Caki2 (cell line): ENCODE measurements at regions not wholly inside any gene's neighbourhood (a gene's known extent, or its start where the extent isn't known, plus 50 kb on each side); places are given as distances from the start of the nearest gene placed in this dataset.
"Not testable (repeated sequence)": the region's sequence is repeated elsewhere in the genome, so short reads cannot be mapped to it uniquely, and the experiment has no call there.

Experiments
- DNase-seq: peaks from one replicate; pipeline ENCODE4 v3.0.0-alpha.2; 2015; ENCODE audit warnings: low read depth
- in situ Hi-C: cut with HindIII; loops from 2 replicates; pipeline ENCODE4 v1.10.0; 2016; ENCODE audit warnings: low sequenced_read_pairs, low pct_unique_long_range_greater_than_20kb, mixed read lengths

DNA sequence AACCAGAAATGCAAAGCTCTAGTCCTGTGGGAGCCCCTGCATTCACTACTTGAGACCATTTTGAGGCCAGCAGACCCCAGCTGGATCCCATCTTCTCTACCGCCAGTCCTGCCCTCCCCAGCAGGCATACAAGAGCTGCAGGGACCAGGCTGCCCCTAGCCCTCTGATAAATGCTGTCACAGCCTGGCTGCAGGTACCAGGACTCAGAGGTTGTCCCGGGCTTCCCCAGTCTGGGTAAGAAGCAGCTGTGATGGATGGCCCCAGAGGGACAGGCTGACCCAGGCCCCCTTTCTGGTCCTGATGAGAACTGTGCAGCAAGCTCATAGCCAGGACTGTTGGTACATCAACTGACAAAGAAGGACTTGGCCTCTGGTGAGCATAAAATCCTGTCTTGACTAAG lies 132.9 kb upstream of the APCDD1 start:
- in situ Hi-C loops: no loop called here
- DNase-seq: no peak

DNA sequence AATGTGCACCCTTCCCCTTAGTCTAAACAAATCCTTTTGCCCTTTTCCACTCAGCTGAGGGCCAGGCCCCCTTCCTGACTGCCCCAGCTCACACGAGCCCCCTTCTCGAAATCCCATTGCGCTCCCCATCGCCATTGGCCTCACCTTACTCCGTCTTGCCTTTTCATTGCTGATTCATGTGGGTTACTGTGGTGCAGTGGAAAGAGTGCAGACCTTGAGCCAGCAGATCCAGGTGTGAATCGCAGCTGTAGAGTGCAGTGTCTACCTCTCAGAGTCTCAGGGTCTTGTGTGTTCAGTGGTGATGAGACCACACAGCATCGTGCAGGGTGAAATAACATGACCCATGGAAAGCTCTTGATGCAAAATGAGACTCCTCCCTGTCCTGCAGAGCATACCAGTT lies 132.4 kb upstream of the APCDD1 start:
- no peak for DNase-seq
- in situ Hi-C loops: no loop called here

DNA sequence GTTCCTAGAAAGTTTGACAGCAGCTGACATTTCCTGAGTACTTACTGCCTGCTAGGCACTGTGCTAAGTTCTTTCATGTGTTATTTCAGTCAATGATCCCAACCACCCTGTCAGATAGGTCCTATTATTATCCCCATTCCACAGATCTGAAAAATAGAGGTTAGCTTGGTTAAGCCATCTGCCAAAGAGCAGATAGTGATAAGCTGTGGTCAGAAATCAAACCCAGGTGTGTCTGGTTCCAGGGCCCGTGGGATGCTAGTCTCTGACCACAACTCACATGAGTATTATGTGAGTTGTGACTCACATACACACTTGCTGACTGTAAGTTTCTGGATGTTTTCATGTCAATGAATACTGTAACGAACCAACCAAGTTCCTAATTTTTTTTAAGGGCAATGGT lies 132.0 kb upstream of the APCDD1 start:
- no peak for DNase-seq
- in situ Hi-C loops: no loop called here

DNA sequence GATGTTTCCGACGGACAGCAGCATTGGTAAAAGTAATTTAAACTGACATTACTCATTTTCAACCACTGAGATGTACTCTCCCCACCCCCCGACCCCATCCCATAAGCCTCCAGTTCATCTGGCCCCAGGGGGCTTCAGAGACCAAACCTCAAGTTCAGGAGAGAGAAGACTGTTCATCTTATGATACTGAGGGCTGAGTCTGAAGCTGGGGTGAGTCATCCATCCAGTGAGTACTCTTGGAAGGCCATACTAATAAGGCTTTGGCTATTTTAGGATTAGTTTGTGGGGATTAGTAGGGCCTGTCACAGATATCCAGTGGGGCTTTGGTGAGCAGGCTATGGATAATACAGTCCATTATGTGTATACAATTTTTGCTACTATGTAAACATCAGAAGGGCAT lies 125.3 kb upstream of the APCDD1 start:
- DNase-seq: no peak
- in situ Hi-C loops: no loop called here

DNA sequence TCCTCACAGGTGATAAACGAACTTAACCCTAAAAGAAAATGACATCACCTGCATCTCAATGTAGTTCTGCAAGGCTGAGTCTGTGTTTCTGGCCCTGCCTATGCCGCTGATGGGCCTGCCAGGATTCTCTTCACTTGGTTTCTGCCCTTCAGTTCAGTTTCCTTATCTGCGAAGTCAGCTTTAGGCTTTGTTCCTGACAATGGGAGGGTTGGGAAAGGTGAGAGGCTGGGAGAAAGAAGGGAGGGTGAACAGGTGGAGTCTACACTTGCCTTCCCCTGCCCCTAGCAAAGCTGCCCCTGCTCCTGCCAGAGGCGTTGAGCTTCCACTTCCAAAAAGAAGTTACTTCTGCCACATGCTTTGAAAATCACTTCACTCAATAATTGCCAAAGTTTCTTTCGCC lies 124.0 kb upstream of the APCDD1 start:
- DNase-seq: no peak
- in situ Hi-C loops: no loop called here

- in situ Hi-C loops: no loop called here
- no peak for DNase-seq
These were observed 122.0 kb upstream of the APCDD1 start for GRCh38 chr18:10332452-10332851.

GRCh38 chr18:10336749-10337350 lies 117.6 kb upstream of the APCDD1 start:
- no peak for DNase-seq
- in situ Hi-C loops: no loop called here

- DNase-seq: no peak
- in situ Hi-C loops: no loop called here
These were observed 113.6 kb upstream of the APCDD1 start for GRCh38 chr18:10340821-10341220.

- DNase-seq: no peak
- in situ Hi-C loops: no loop called here
These were observed 110.7 kb upstream of the APCDD1 start for GRCh38 chr18:10343778-10344177.

DNA sequence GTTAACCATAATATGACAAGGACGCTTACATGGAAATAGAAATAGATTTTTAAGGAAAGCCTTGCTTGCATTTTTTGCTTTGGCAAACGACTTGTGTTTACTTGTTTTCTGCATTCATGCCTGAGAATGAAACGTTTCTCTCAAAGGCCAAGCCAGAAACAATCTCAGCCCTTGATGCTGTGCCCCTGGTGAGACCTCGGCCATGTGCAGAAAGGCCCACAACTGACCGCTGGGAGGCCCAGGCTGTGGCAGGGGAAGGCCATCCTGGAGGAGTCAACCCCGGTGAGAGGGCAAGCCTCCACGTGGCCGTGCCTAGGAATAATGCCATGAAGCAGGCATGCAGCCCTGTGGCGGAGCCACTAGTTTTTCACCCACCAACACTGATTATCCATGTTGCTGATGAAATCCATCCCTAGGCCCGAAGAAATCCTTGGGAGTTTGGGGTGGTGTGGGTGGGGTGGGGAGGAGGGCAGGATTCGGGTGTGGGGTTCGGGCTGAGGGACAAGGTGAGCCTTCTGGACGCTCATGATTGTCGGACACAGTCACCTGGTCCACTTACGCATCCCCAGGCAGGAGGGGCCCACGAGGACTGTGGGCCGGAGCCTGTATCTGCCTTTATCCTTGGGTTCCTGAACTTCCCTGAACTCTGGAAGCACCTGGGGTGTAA lies 107.6 kb upstream of the APCDD1 start:
- in situ Hi-C loops: no loop called here
- DNase-seq: no peak

DNA sequence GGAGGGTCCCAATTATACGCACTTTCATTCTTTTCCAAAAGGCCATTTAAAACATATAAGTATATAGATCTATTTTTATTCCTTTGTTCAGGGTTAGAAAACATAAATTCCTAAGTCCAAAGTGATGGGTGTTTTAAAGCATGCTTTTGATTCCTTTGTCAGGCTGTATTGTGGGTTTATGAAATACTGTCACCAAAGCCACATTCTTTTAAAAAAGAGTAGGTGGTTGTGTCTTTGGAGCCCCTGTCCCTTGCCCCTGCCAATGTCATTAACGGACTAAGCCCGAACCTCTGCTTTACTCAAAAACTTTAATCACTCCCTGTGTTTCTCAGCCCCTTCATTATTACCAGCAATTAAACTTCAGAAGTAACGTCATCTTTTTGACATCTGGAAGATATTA lies 104.9 kb upstream of the APCDD1 start:
- in situ Hi-C loops: no loop called here
- no peak for DNase-seq

GRCh38 chr18:10350661-10351060 lies 103.8 kb upstream of the APCDD1 start:
- in situ Hi-C loops: no loop called here
- no peak for DNase-seq

DNA sequence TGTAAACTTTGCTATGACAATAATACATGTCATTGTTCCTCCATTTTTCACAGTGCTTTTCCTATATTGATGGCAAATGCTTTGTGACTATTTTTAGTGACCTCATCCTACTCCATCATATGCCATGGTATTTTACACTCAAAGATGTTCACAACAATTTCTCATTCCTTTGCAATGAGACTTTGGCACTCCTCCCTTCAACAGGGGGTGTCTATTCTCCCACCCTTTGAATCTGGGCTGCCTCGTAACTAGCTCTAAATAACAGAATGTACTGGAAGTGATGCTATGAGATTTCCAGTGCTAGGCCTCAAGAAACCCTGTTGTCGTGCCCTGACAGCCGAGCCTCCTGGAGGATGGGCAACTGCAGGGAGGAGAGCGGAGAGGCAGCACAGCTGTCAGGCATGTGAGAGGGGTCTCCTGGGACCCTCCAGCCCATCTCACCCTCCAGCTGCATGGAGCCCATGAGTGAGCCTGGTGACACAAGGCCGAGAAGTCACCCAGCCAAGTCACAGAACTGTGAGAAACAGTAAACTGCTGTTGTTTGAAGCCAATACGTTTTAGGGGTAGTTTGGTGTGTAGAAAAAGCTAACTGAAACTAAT lies 103.1 kb upstream of the APCDD1 start:
- no peak for DNase-seq
- in situ Hi-C loops: no loop called here

DNA sequence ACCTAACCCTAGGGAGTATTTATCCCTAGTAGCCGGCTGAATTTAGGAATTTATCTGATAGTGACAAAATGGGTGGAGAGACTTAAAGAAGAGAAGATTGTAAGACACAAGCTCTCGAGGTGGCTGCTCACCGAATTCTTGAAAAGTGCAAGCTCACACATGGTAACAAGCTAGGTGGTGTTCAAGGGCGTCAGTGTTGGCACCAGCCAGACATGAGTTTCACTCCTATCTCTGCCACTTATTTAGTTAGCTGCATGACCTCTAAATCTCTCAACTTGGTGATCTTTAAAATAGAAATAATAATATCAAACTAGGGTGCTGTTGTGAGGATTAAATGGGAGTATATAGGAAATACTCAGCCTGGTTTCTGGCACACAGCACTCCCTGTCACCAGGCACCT lies 102.6 kb upstream of the APCDD1 start:
- in situ Hi-C loops: no loop called here
- DNase-seq: no peak

GRCh38 chr18:10352671-10353070 lies 101.8 kb upstream of the APCDD1 start:
- in situ Hi-C loops: no loop called here
- no peak for DNase-seq

- DNase-seq: no peak
- in situ Hi-C loops: no loop called here
These were observed 100.6 kb upstream of the APCDD1 start for GRCh38 chr18:10353791-10354190.

DNA sequence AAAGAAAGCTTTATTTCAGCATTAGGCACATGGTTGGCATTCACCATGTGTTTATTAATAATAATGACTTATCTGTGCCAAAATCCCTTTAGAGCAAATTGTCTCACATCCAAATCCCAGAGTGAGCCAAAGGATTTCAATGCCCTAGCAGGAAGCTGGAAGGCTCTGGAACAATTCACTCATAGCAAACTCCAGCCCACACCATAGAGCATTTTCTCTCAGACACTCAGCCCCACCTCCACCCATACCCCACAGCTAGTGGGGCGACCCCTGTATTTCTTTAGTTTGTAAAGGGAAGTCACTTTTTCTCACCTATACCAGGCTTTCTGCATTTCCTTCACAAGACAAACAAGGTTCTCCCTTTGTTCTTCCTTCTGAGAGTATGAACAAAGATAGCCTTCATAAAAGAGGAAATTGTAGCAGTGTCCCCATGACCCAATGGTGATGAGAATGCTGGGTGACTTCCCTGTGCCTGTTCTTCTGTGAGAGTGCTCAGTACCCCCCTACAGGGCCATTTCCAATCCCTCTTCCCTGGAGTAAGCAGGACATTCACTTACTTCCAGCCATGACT lies 100.1 kb upstream of the APCDD1 start:
- no peak for DNase-seq
- in situ Hi-C loops: no loop called here

GRCh38 chr18:10354890-10355289 lies 99.5 kb upstream of the APCDD1 start:
- DNase-seq: no peak
- in situ Hi-C loops: no loop called here

- in situ Hi-C loops, DNase-seq: not testable (repeated sequence)
These were observed 97.4 kb upstream of the APCDD1 start for GRCh38 chr18:10356999-10357398.

DNA sequence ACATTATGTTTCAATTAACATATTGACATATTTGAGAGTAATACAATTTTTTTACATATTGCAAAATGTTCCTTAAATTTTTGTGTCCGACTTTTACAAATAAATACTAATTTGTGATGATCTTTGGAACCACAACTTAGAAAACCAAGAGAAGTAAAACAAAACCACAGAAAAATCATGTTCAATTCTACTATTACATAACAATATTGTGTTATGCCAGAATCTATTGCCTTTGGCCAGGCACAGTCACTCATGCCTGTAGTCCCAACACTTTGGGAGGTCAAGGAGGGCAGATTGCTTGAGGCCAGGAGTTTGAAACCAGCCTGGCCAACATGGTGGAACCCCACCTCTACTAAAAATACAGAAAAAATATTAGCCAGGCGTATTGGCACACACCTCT lies 92.8 kb upstream of the APCDD1 start:
- DNase-seq: no peak
- in situ Hi-C loops: no loop called here
